ENCODE measurements at regions not wholly inside any gene's neighbourhood (a gene's known extent, or its start where the extent isn't known, plus 50 kb on each side); places are given as distances from the start of the nearest gene placed in this dataset.
"Not testable (repeated sequence)": the region's sequence is repeated elsewhere in the genome, so short reads cannot be mapped to it uniquely, and the experiment has no call there.

DNA sequence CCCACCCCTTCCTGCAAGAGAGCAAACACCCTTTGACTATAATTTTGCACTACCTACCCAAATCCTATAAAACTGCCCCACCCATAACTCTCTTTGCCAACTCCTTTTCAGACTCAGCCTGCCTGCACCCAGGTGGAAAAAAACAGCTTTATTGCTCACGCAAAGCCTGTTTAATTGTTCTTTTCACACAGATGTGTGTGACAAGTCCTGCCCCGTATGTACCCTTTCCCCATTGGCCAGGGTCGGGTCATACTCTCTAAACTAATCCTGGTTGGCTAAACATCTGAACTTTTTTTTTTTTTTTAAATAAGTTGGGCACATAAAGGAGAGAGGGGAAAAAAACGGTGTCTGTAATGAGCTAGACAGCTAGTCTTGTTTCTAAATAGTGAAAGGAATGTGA lies 1500.6 kb downstream of the CDY2B start:
- TF ChIP-seq, protein P1, sequence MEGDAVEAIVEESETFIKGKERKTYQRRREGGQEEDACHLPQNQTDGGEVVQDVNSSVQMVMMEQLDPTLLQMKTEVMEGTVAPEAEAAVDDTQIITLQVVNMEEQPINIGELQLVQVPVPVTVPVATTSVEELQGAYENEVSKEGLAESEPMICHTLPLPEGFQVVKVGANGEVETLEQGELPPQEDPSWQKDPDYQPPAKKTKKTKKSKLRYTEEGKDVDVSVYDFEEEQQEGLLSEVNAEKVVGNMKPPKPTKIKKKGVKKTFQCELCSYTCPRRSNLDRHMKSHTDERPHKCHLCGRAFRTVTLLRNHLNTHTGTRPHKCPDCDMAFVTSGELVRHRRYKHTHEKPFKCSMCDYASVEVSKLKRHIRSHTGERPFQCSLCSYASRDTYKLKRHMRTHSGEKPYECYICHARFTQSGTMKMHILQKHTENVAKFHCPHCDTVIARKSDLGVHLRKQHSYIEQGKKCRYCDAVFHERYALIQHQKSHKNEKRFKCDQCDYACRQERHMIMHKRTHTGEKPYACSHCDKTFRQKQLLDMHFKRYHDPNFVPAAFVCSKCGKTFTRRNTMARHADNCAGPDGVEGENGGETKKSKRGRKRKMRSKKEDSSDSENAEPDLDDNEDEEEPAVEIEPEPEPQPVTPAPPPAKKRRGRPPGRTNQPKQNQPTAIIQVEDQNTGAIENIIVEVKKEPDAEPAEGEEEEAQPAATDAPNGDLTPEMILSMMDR (IDR thresholded peaks at IDR 0.05; ENCODE audit: low read depth, low read length, poor library complexity, severe bottlenecking): not testable (repeated sequence)
- not testable (repeated sequence) for TF ChIP-seq EZH2phosphoT487 (IDR thresholded peaks at IDR 0.05; ENCODE audit: borderline replicate concordance, low read length)
